Esophagus squamous epithelium (tissue), 4 donors: ENCODE measurements at regions not wholly inside any gene's neighbourhood (a gene's known extent, or its start where the extent isn't known, plus 50 kb on each side); places are given as distances from the start of the nearest gene placed in this dataset.

Source experiments
- POLR2A ChIP-seq, 4 donors: fragments of 450-650 bp; IDR thresholded peaks; one replicate each; pipeline ENCODE4 v1.6.1; 2017; ENCODE audit warnings: antibody characterized with exemption in 4 of 4, mild to moderate bottlenecking in 4 of 4, moderate library complexity in 3 of 4
- TF ChIP-seq, protein P1 (sequence below), 6 experiments: fragments of 450-650 bp in 4 of 6; fragments of 200-600 bp in 2 of 6; sonication (generic) in 2 of 6; IDR thresholded peaks; one replicate each; pipeline ENCODE4 v1.5.1; 2016 to 2019; ENCODE audit warnings: antibody characterized with exemption in 6 of 6, mild to moderate bottlenecking in 4 of 6, moderate library complexity in 4 of 6

- TF ChIP-seq, protein P1, sequence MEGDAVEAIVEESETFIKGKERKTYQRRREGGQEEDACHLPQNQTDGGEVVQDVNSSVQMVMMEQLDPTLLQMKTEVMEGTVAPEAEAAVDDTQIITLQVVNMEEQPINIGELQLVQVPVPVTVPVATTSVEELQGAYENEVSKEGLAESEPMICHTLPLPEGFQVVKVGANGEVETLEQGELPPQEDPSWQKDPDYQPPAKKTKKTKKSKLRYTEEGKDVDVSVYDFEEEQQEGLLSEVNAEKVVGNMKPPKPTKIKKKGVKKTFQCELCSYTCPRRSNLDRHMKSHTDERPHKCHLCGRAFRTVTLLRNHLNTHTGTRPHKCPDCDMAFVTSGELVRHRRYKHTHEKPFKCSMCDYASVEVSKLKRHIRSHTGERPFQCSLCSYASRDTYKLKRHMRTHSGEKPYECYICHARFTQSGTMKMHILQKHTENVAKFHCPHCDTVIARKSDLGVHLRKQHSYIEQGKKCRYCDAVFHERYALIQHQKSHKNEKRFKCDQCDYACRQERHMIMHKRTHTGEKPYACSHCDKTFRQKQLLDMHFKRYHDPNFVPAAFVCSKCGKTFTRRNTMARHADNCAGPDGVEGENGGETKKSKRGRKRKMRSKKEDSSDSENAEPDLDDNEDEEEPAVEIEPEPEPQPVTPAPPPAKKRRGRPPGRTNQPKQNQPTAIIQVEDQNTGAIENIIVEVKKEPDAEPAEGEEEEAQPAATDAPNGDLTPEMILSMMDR (IDR thresholded peaks at IDR 0.05) = no peak
- TF ChIP-seq POLR2A (IDR thresholded peaks at IDR 0.05) = no peak
These were observed 1109.6 kb upstream of the CADM2 start for GRCh38 chr3:83849106-83849730.
